GM12874 (cell line): ENCODE measurements at regions not wholly inside any gene's neighbourhood (a gene's known extent, or its start where the extent isn't known, plus 50 kb on each side); places are given as distances from the start of the nearest gene placed in this dataset.

Source experiments
- CTCF ChIP-seq: IDR thresholded peaks from 2 replicates; pipeline ENCODE4 v1.5.1; 2011; ENCODE audit warnings: low read depth, mild to moderate bottlenecking, control low read depth, low read length, moderate library complexity; ENCODE audit not compliant: insufficient read depth

GRCh38 chr6:84551797-84552196, 212.6 kb downstream of the TBX18 start:
- no peak for TF ChIP-seq CTCF

GRCh38 chr6:84549917-84550316, 214.5 kb downstream of the TBX18 start:
- TF ChIP-seq CTCF = no peak

- TF ChIP-seq CTCF = no peak
Observed at GRCh38 chr6:84547341-84547801, 217.0 kb downstream of the TBX18 start.

GRCh38 chr6:84546427-84546914, 217.9 kb downstream of the TBX18 start:
- no peak for TF ChIP-seq CTCF

GRCh38 chr6:84539122-84539856, 225.1 kb downstream of the TBX18 start:
- no peak for TF ChIP-seq CTCF

- TF ChIP-seq CTCF = no peak
Observed at GRCh38 chr6:84536885-84537638, 227.3 kb downstream of the TBX18 start.

GRCh38 chr6:84528201-84528600, 236.2 kb downstream of the TBX18 start:
- no peak for TF ChIP-seq CTCF
